IMR-90 (cell line): ENCODE measurements at regions not wholly inside any gene's neighbourhood (a gene's known extent, or its start where the extent isn't known, plus 50 kb on each side); places are given as distances from the start of the nearest gene placed in this dataset.

Source experiments
- ATAC-seq: fragments of 200-7000 bp; cut with Tn5 transposase; 2 replicates; pipeline ENCODE4 v1.9.1; 2020; ENCODE audit warnings: low read depth, mild to moderate bottlenecking, moderate library complexity
- BruUV-seq: library from RNA; stranded (reverse); fragments of 400-500 nt; replicated peaks from 2 replicates; lab custom pipeline; 2021; lab: Mats Ljungman, UMichigan
- CTCF ChIA-PET: fragments of 300-600 bp; formaldehyde crosslinking; extraction: SDS; loops from one replicate; lab custom pipeline; 2021; ENCODE audit warnings: antibody characterized with exemption; lab: Yijun Ruan, JAX
- POLR2A ChIA-PET: fragments of 300-600 bp; sonication (Branson Sonifier 250); formaldehyde crosslinking; loops from one replicate; lab custom pipeline; 2022; ENCODE audit warnings: antibody characterized with exemption; ENCODE audit not compliant: unreplicated experiment; lab: Charles Lee
- DNase-seq: peaks from one replicate; pipeline ENCODE4 v3.0.0; 2013
- H2AFZ ChIP-seq: replicated peaks from 2 replicates; pipeline ENCODE3; 2013; ENCODE audit warnings: low read length, mild to moderate bottlenecking; ENCODE audit not compliant: poor library complexity
- H2AK5ac ChIP-seq: 2 replicates; pipeline ENCODE4 v1.6.1; 2013; ENCODE audit warnings: low read depth, low read length, inconsistent platforms
- H2AK9ac ChIP-seq: replicated peaks from 2 replicates; pipeline ENCODE3; 2013; ENCODE audit warnings: mild to moderate bottlenecking, low read depth, low read length, moderate library complexity; ENCODE audit not compliant: poor library complexity
- H2BK120ac ChIP-seq: 2 replicates; pipeline ENCODE4 v1.6.1; 2013; ENCODE audit warnings: low read depth, low read length, inconsistent platforms
- H2BK15ac ChIP-seq: 3 replicates; pipeline ENCODE4 v1.6.1; 2013; ENCODE audit warnings: low read depth, low read length, inconsistent platforms
- H2BK20ac ChIP-seq: 2 replicates; pipeline ENCODE4 v1.6.1; 2013; ENCODE audit warnings: low read depth, mild to moderate bottlenecking, inconsistent platforms, low read length, moderate library complexity
- H2BK5ac ChIP-seq: 2 replicates; pipeline ENCODE4 v1.6.1; 2013; ENCODE audit warnings: mild to moderate bottlenecking, low read depth, low read length, inconsistent platforms; ENCODE audit not compliant: poor library complexity, severe bottlenecking
- H3K14ac ChIP-seq: replicated peaks from 2 replicates; pipeline ENCODE4 v1.6.1; 2013; ENCODE audit warnings: low read depth, low read length, inconsistent platforms
- H3K18ac ChIP-seq: 2 replicates; pipeline ENCODE4 v1.6.1; 2013; ENCODE audit warnings: low read depth, low read length, control low read depth
- H3K23ac ChIP-seq: 2 replicates; pipeline ENCODE4 v1.6.1; 2013; ENCODE audit warnings: low read depth, low read length, inconsistent platforms
- H3K27ac ChIP-seq: 2 replicates; pipeline ENCODE4 v1.5.1; 2013; ENCODE audit warnings: mild to moderate bottlenecking, control low read depth, low read length; ENCODE audit not compliant: insufficient read depth
- H3K27me3 ChIP-seq: 2 replicates; pipeline ENCODE4 v1.6.1; 2013; ENCODE audit warnings: low read length; ENCODE audit not compliant: control insufficient read depth, insufficient read depth
- H3K36me3 ChIP-seq: 2 replicates; pipeline ENCODE4 v1.6.1; 2013; ENCODE audit warnings: low read length, mixed read lengths; ENCODE audit not compliant: control insufficient read depth, insufficient read depth
- H3K4ac ChIP-seq: 2 replicates; pipeline ENCODE4 v1.6.1; 2013; ENCODE audit warnings: low read depth, low read length, inconsistent platforms
- H3K4me1 ChIP-seq: 2 replicates; pipeline ENCODE4 v1.6.1; 2013; ENCODE audit warnings: low read length, mixed read lengths; ENCODE audit not compliant: control insufficient read depth, insufficient read depth
- H3K4me2 ChIP-seq: 2 replicates; pipeline ENCODE4 v1.6.1; 2013; ENCODE audit warnings: low read depth, mild to moderate bottlenecking, control low read depth, low read length, moderate library complexity
- H3K4me3 ChIP-seq: 2 replicates; pipeline ENCODE4 v1.5.1; 2013; ENCODE audit warnings: low read depth, mild to moderate bottlenecking, control low read depth, low read length, moderate library complexity; ENCODE audit not compliant: insufficient read depth
- H3K56ac ChIP-seq: 2 replicates; pipeline ENCODE4 v1.6.1; 2013; ENCODE audit warnings: low read length, inconsistent platforms; ENCODE audit not compliant: insufficient read depth; ENCODE audit errors: extremely low read depth
- H3K79me1 ChIP-seq, 2 experiments: 2 replicates each; pipeline ENCODE4 v1.6.1; 2013; ENCODE audit warnings: low read length in 2 of 2, inconsistent platforms in 1 of 2, low read depth in 1 of 2
- H3K9ac ChIP-seq: 2 replicates; pipeline ENCODE4 v1.6.1; 2013; ENCODE audit warnings: low read depth, low read length, control low read depth
- H3K9me1 ChIP-seq: 2 replicates; pipeline ENCODE4 v1.6.1; 2013; ENCODE audit warnings: low read length, inconsistent platforms; ENCODE audit not compliant: insufficient read depth
- H3K9me3 ChIP-seq: 2 replicates; pipeline ENCODE4 v1.6.1; 2013; ENCODE audit warnings: low read length; ENCODE audit not compliant: control insufficient read depth, insufficient read depth
- H4K20me1 ChIP-seq: 2 replicates; pipeline ENCODE4 v1.6.1; 2013; ENCODE audit warnings: low read length, inconsistent platforms; ENCODE audit not compliant: insufficient read depth
- H4K5ac ChIP-seq: 2 replicates; pipeline ENCODE4 v1.6.1; 2013; ENCODE audit warnings: mild to moderate bottlenecking, low read depth, low read length, control low read depth
- H4K8ac ChIP-seq, 2 experiments: 2 replicates each; pipeline ENCODE4 v1.6.1; 2013; ENCODE audit warnings: low read depth in 2 of 2, low read length in 2 of 2, control low read depth in 1 of 2, inconsistent platforms in 1 of 2
- H4K91ac ChIP-seq: 2 replicates; pipeline ENCODE4 v1.6.1; 2013; ENCODE audit warnings: low read depth, low read length, inconsistent platforms; ENCODE audit not compliant: insufficient read depth
- CHD1 ChIP-seq: IDR thresholded peaks from 2 replicates; pipeline ENCODE4 v1.6.1; 2012; ENCODE audit warnings: low read depth, low read length, improper control_type of control experiment
- FOS ChIP-seq: fragments of 150-350 bp; IDR thresholded peaks from 2 replicates; pipeline ENCODE4 v1.6.1; 2016; ENCODE audit warnings: low read depth, low read length
- MXI1 ChIP-seq: IDR thresholded peaks from 2 replicates; pipeline ENCODE4 v1.6.1; 2012; ENCODE audit warnings: low read depth, mild to moderate bottlenecking, low read length, moderate library complexity, borderline replicate concordance
- NFE2L2 ChIP-seq: fragments of 150-350 bp; IDR thresholded peaks from 2 replicates; pipeline ENCODE4 v1.6.1; 2016; ENCODE audit warnings: low read depth, mild to moderate bottlenecking, low read length
- RAD21 ChIP-seq: IDR thresholded peaks from 2 replicates; pipeline ENCODE4 v1.6.1; 2012; ENCODE audit warnings: low read length, improper control_type of control experiment
- RCOR1 ChIP-seq: IDR thresholded peaks from 2 replicates; pipeline ENCODE4 v1.6.1; 2012; ENCODE audit warnings: mild to moderate bottlenecking, low read length, improper control_type of control experiment; ENCODE audit not compliant: insufficient replicate concordance
- WGBS, 2 experiments: methylation state at CpG; one replicate each; pipeline versions ENCODE4 v1.1.5 to v1.1.7; 2013; ENCODE audit warnings: missing lambda C conversion rate in 2 of 2; ENCODE audit not compliant: insufficient read length in 1 of 2; ENCODE audit errors: extremely low coverage in 2 of 2; 5-methylcytosine and 5-hydroxymethylcytosine counted together
- dilution Hi-C: fragments of 300-500 bp; cut with HindIII; formaldehyde crosslinking; loops from one replicate; pipeline ENCODE4 v1.14.3; 2018; ENCODE audit warnings: low sequenced_read_pairs; ENCODE audit not compliant: unreplicated experiment
- in situ Hi-C: fragments of 300-500 bp; cut with MboI; formaldehyde crosslinking; loops from 3 replicates; pipeline ENCODE4 v1.14.3; 2019; ENCODE audit warnings: low sequenced_read_pairs, inconsistent platforms, mixed read lengths
- intact Hi-C: fragments of 100-400 bp; cut with micrococcal nuclease; formaldehyde crosslinking; loops from 2 replicates; pipeline ENCODE4 v1.10.0; 2022
- TF ChIP-seq, protein P1 (sequence below): conservative IDR thresholded peaks from 2 replicates; pipeline ENCODE4 v1.5.1; 2012; ENCODE audit warnings: mild to moderate bottlenecking, low read depth, low read length, improper control_type of control experiment

DNA sequence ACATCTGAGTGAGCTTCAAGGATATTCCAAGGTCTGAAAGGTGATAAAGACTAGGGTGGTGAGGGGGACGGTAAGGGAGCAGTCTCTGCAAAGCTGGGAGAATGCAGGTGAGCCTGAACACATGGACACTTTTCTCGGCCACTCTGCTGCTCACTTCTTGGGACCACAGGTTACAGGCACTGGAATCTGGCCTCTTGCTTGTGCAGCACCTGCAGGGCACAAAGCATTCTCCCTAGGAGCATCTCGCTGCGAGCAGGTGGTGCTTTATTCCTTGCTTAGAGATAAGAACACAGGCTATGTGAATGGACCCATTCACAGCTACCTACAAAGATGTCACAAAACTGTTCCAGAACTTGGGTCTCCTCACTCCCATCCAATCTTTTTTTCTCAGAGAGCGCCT is 153.2 kb downstream of the DDX1 start:
- Histone ChIP-seq H3K9ac (no peak overlapping the region), H3K9me1 (no peaks in the 10 kb centered on the region), H3K4ac (no peak overlapping the region), H4K5ac (no peak overlapping the region), H3K79me1 (no peaks in the 10 kb centered on the region), H3K18ac (no peak overlapping the region), H3K27me3 (no peaks in the 10 kb centered on the region), H3K56ac (no peak overlapping the region), H2AK5ac (no peak overlapping the region), H4K20me1 (no peaks in the 10 kb centered on the region), H3K4me1 (no peaks in the 10 kb centered on the region), H3K23ac (no peak overlapping the region), H3K36me3 (no peaks in the 10 kb centered on the region), H2AFZ (no peak overlapping the region), H2BK20ac (no peak overlapping the region), H3K14ac (no peak overlapping the region), H2AK9ac (no peak overlapping the region), H4K8ac (no peak overlapping the region), H3K4me2 (no peak overlapping the region), H3K27ac (no peak overlapping the region), H2BK15ac (no peak overlapping the region), H2BK5ac (no peak overlapping the region), H4K91ac (no peak overlapping the region), H3K9me3 (no peaks in the 10 kb centered on the region), H3K4me3 (no peak overlapping the region), H2BK120ac (no peak overlapping the region)
- dilution Hi-C loops, result no loop called here
- no TSS peak for BruUV-seq
- intact Hi-C loops, result no loop called here
- in situ Hi-C loops, result no loop called here
- ATAC-seq (no peak), DNase-seq (no peak)
- ChIA-PET CTCF (no interaction called here), POLR2A (no interaction called here)
- WGBS, 2 experiments, result 54% methylated on average over 3 of the region's 5 CpGs; no CpG with 5 or more reads in 1 of the 2 experiments
- TF ChIP-seq CHD1, result no peak
- TF ChIP-seq RCOR1, result no peak
- TF ChIP-seq FOS, result no peak
- TF ChIP-seq RAD21, result no peak
- TF ChIP-seq NFE2L2, result no peak
- TF ChIP-seq, protein P1, sequence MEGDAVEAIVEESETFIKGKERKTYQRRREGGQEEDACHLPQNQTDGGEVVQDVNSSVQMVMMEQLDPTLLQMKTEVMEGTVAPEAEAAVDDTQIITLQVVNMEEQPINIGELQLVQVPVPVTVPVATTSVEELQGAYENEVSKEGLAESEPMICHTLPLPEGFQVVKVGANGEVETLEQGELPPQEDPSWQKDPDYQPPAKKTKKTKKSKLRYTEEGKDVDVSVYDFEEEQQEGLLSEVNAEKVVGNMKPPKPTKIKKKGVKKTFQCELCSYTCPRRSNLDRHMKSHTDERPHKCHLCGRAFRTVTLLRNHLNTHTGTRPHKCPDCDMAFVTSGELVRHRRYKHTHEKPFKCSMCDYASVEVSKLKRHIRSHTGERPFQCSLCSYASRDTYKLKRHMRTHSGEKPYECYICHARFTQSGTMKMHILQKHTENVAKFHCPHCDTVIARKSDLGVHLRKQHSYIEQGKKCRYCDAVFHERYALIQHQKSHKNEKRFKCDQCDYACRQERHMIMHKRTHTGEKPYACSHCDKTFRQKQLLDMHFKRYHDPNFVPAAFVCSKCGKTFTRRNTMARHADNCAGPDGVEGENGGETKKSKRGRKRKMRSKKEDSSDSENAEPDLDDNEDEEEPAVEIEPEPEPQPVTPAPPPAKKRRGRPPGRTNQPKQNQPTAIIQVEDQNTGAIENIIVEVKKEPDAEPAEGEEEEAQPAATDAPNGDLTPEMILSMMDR, result no peak
- no peak for TF ChIP-seq MXI1
